HG03460 (cell line): ENCODE measurements at regions not wholly inside any gene's neighbourhood (a gene's known extent, or its start where the extent isn't known, plus 50 kb on each side); places are given as distances from the start of the nearest gene placed in this dataset.
"Not testable (repeated sequence)": the region's sequence is repeated elsewhere in the genome, so short reads cannot be mapped to it uniquely, and the experiment has no call there.

Source experiments
- ATAC-seq: cut with Tn5 transposase; IDR thresholded peaks from one replicate; pipeline ENCODE4 v1.9.1; 2021; ENCODE audit not compliant: unreplicated experiment

DNA sequence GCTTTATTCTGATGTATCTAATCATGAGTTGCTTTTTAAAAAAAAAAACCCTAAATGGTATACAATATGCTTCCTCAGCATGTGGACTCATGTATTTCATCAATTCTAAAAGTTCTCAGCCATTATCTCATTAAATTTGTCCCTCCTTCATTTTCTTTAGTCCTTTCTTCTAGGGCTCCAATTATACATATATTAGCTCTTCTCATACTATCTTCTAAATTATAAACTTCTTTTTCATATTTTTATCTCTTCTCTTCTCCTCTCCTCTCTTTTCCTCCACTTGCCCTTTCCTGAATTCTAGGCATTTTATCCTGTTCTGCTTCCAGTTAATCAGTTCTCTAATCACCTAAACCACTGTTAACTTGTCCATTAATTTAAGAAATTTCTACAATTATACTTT is 55.0 kb upstream of the IL33 start:
- ATAC-seq = no peak

DNA sequence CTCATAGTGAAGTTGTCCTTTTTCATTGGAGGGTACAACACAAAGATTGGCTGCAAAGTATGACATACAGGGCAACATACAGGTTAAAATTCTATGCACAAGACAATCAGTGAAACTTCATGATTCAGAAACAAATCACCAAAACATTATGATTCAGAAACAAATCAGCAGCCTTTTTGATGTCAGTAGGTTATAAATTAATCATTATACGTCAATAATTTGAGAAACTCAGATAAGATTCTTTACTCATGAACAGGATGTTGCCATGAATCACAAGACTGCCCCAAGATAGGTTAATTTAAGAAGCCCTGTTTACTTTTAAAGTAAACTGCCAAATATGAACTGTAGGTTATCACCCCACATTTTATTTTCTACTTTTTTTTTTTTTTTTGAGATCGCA is 62.2 kb upstream of the IL33 start:
- ATAC-seq = no peak

DNA sequence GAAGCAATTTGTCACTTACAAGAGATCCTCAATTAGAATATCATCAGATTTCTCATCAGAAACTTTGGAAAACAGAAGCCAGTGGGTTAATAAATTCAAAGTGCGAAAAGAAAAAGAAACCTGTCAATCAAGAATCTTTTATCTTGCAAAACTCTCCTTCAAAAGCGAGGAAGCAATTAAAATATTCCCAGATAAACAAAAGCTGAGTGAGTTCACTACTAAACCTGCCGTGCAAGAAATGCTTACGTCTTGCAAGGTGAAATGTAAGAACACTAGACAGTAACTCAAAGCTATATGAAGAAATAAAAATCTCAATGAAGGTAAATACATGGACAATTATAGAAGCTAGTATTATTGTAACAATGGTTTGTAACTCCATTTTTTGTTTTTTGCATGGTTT is 62.8 kb upstream of the IL33 start:
- no peak for ATAC-seq

DNA sequence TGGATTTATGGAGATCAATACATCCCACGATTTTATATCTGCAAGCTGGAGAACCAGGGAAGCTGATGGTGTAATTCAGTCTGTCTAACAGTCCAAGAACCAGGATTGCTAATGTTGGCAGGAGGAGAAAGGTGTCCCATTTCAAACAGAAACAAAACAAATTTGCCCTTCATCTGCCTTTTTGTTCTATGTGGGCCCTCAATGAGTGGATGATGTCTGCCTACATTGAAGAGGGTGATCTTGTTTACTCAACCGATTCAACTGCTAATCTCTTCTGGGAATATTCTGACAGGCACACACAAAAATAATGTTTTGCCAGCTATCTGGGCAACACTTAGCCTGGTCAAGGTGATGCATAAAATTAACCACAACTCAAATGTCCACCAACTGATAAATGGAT is 65.1 kb upstream of the IL33 start:
- no peak for ATAC-seq

DNA sequence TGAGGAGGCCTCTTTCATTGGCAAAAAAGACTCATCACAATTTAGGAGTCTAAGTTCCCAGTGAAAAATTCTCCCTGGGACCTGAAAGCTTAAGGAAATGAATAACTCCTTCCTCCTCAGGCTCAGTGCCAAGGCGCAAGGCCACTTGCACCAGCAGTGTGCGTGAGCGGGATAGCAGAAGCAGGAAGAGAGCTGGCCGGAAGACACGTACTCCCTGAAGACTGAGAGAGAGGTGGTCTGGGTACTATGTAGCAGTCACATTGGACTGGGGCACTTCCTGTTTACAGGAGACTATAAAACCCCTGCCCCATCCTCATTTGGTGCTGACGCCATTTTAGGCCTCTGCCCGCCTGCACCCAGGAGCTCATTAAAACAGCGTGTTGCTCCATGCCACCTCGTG is 66.3 kb upstream of the IL33 start:
- ATAC-seq = no peak

DNA sequence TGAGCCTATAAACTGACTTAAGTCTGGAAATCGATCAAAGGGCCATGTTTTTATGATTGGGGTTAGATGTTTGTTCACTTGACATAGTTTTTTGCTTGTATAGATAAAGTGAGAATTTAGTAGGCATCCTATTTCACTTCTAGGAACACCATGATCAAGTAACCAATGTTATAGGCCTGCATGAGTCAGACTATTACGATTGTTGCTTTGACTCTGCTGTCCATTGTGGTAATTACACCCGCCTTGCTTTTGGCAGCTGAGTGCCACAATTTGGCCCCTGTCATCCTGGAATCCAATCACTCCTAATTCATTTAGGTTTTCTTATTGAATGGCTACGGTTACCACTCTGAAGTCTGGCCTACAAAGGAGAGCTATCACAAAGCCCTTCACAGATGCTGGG is 67.8 kb upstream of the IL33 start:
- no peak for ATAC-seq

DNA sequence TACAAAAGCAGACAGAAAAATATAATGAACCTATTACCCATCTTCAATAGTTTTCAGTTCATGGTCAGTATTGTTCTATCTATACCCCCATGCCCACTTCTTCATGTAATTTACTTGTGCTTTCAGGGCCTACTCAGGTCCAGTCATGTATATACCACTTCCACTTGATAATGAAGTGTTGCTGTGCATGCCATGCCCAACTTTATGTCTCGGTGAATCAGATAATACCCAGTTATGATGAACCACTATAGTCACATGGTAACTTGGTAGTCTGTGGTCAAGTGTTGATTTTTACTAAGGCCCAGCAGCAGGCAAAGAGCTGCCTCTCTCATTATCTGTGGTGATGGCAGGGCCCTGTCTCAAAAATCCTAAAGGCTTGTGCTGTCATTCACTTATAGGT is 70.7 kb upstream of the IL33 start:
- ATAC-seq = no peak

DNA sequence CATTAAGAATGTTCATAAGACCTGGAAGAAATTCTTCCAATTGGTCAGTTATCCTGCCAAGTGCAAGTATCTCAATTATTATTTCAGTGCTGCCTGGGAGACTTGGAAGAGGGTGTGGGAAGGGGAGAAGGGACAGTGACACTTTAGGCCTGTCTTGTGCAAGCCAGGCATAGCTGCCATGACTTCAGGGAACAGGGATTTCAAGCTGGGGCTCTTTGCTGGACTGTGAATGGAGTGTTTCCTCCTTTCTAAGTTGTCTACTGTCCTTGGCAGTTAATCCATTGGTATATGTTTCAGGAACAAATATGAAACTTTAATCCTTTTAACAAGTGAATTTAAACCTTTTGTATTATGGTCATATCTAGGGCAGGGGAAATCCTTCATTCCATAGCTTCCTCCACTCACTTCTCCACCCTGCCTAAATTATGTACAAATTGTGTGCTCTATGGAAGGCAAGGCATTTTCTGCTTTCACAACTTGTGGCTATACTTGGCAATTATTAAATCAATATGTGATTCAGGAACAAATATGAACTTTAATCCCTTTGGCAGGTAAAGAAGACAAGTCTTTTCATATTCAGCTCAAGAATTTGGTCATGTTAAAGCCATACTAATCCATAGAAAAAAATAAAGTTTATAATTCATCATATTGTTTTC is 72.7 kb upstream of the IL33 start:
- ATAC-seq = no peak

DNA sequence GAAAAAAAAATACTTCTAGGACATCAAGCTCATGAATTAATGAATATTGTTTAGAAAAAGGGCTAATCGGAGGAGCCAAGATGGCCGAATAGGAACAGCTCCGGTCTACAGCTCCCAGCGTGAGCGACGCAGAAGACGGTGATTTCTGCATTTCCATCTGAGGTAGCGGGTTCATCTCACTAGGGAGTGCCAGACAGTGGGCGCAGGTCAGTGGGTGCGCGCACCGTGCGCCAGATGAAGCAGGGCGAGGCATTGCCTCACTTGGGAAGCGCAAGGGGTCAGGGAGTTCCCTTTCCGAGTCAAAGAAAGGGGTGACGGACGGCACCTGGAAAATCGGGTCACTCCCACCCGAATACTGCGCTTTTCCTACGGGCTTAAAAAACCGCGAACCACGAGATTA is 79.8 kb upstream of the IL33 start:
- ATAC-seq = not testable (repeated sequence)

DNA sequence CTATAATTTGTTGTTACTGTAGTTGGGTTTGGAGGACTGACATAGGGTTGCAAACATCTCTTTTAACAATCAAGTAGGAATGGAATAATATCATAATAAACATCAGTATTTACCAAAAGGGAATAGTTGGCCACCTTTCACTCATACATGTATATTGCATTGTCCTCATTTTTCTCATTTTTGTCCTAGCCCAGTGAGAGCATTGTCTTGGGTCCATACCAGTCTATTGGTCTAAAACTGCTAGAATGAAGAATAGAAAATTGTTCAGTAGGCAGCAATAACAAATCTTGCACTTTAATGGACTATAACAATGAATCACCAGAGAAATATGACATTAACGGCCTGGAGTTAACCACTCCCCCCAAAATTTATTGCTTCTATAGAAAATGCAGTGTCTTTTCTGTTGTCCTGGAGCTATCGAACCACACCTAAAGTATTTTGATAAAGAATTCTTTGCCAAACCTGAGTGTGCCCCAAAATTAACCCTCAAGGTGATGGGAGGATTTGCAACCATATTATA is 80.9 kb upstream of the IL33 start:
- ATAC-seq = no peak

DNA sequence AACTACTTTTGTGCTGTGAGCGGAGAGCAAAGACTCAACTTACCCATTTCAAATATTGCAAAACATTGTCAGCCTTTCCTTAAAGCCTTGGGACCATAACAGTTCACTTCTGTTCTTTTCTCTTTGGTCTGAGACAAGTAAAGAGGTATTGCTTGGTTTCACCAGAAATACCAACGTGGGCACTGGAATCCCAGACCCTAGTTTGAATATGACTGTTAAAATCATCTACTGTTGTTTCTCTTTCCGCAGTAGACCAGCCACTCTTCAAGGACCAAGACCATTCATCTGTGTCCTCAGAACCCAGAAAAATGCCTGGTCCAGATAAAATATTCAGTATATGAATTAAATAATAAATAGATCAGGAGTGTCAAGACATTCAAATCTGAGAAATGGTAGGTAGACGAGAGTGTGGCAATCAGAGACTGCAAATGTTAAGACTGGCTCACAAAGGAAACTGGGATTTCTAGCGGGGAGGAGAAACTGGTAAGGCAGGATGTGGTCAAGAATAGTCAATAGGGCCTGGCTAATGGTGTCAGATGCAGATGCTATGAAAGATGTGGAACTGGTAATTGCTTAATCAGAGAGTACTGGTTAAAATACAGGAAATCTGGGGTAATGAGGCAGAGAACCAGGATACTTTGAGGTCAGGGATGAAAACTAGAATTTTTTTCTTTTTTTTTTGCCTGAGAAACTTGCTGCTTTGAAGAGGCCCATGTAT is 82.1 kb upstream of the IL33 start:
- ATAC-seq = peak; percentile 88

DNA sequence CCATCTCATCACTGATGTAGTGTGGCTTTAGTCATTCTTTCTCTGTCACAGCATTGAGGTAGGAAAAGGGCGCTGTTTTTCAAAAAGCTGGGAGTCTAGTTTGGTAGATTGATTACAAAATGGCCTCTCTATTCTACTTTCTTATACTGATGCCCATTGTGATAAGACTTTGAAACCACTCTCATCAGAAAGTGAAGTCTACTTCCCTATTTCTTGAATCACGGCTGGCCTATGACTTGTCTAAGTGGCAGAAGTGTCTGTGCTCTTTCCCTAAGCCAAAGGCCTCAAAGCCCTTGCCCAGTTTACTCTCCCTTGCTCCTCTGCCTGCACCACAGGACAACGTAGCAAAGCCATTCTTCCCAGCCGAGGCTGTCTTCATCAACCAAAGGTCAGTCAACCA is 83.0 kb upstream of the IL33 start:
- peak; percentile 42 for ATAC-seq

DNA sequence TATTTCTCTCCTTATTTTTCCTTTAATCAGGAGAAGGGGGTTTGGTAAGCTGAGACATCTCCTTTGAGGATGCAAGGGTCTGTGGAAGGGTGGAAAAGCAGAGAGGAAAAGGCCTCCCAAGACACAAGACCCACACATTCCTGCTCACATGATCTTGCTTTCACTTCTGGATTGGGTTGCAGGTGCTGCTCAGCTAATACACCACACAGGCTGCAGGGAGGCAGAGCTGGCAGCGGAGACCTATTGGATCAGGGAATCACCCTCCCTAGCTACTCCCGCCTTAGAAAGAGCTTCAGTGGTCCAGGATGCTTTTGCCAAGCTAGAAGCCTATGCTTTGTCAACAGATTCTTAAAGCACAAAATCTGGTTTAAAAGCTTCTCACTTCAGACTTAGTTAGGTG is 87.6 kb upstream of the IL33 start:
- ATAC-seq = no peak

DNA sequence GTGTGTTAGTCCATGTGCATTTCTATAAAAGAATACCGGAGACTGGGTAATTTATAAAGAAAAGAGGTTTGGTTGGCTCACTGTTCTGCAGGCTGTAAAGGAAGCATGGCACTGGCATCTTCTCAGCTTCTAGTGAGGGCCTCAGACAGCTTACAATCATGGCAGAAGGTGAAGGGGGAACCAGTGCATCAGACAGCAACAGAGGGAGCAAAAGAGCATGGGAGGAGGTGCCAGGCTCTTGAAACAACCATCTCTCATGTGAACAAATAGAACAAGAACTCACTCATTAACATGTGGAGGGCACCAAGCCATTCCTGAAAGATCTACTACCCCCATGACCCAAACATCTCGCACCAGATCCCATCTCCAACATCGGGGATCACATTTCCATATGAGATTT is 89.2 kb upstream of the IL33 start:
- ATAC-seq = no peak

DNA sequence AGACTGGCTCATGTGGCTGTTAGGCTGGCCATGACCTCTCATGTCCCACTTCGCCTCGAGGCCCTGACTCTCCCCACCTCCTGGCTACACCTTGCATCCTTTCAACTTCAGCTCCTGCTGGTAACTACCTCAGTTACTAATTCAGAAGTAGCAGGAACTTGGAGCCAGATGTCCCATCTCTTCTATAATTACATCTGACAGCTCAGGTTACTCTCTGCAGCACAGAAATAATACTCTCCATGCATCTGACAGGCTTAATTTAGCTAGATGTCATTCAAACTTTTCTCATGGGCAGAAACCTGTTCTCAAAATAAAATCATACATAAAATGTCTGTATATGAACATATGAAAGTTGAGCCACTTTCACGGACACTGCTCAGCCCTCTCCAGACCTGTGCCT is 92.2 kb upstream of the IL33 start:
- ATAC-seq = no peak

DNA sequence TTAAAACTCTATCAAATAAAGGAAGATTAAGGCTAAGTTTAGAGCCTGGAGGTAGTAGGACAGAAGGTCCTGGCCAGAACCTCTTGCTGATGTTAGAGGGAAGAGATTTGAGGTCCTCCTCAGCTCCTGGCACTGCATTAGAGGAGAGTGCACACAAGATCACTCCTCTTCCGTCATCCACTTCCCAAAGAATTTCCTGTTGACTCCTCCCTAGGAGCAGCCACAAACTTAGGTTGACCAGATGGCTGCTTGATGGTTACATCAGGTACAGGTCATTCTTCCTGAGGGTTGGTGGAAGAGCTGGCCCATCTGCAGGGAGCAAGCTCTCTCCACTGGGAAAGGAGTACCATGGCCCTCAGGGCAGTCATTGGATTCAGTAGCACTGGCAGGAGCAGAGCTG is 93.9 kb upstream of the IL33 start:
- no peak for ATAC-seq

DNA sequence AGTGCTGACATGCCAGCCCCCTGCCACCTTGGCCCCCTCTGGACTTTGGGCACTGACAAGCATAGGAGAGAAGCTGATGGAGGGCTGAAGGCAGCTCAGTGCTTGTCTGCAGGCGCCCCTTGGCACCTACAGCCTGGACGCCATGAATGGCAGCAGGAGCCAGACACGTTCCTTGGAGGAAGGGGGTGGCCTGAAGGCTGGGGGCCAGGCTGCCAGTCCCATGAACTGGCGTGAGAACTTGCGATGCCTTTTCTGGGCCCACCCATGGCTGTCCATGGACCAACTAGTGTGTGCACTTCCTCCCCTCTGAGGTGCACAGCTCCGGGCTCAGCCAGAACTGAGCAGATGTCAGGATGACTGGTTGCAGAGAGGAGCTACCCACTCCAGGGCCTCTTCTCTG is 99.0 kb upstream of the RANBP6 start:
- ATAC-seq = no peak

DNA sequence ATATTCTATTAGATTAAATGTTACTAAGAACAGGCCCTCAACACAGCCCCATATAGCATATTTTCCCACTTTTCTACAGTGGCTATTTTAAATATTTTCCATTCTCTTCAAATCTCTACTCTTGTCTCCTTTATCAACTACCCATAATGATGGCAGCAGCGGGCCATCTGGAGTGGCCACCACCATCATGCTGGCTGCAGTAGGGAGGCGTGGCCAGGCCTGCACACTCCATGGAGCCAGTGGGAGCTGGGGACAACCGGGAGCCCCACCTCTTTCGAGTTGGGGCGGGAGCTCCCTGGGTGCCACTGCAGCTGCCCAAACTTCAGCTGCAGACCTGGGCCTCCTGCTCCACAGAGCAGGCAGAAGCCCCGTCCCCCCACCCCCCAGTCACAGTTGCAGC is 98.4 kb upstream of the RANBP6 start:
- no peak for ATAC-seq

DNA sequence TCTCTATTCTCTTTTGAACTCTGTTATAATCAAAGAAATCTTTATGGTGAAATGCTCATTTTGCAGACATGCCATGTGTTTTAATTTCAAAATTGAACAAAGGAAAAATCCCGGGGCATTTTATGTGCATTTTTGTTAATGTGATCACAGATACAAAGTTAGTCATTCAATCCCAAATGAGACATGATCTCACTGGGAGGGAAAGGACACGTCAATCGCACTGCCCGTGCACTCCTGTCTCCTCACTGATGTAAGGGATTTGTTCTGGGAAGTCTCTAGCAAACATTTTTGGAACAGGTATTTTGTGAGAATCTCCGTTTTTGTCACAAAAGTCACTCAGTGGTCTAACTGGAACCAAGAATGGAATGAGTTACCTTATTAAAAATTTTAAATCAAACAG is 97.9 kb upstream of the RANBP6 start:
- no peak for ATAC-seq

DNA sequence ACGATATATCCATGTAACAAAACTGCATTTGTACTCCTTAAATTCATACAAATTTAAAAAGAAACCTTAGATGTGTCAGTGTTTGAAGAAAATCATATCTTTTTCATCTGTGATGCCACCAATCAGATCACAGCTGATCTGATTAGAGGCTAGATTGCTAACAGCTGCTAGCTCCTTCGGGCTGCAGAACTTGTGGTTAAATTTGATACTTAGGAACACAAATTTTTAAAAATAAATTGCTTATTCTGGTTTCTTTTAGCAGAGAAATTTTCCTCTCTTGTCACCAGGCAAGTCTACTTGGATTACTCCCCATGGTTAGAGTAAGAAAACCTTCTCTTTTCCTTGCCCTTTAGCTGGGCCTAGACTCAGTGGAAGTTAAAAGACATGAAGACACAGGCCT is 94.6 kb upstream of the RANBP6 start:
- no peak for ATAC-seq

DNA sequence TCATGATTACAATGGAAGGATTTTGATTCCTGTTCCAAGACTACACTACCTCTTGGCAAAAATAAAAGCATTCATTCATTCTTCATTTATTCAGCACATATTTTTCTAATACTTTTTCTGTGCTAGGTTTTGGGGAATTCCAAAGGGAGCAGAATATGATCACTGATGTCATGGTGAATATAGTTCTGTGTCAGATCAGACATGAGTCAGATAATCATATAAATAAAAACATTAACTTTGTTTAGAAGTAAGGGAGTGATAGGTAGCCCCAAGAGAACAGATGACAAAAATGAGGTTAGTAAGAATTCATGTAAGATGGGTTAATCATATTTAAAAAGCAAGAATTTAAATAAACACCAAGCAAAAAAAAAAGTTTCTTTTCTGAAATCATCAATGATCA is 94.1 kb upstream of the RANBP6 start:
- no peak for ATAC-seq

DNA sequence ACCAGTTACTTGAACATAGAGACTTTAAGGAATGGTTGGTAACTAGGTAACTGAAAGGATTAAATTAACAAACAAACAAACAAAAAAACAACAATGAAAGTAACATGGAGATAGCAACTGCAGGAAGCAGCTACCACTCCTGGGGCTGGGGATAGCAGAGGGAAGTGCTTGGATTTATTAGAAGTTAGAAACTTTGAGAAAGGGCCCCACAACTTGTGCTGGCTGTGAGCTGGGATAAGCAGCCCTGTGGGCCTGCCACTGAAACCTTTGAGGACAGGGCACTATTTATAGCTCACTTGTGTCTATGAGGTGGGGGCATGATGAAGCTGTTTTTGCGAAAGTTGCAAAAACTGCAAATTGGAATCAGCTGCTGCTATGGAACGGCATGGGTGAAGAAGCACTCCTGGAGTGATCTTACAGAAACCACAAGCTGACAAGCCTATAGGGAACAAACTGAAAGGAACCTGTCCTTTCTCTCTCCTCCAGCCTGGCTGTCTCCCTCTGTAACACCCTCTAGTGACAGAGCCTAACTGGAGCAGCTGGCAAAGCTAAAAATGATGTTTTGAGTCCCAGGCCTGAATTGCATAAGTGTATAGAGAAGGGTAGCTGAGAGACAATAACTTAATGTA is 91.4 kb upstream of the RANBP6 start:
- peak; percentile 77 for ATAC-seq
